CD8-positive, alpha-beta memory T cell (primary cell): ENCODE measurements at regions not wholly inside any gene's neighbourhood (a gene's known extent, or its start where the extent isn't known, plus 50 kb on each side); places are given as distances from the start of the nearest gene placed in this dataset.

ENCODE experiments used
- CTCF ChIA-PET: fragments of 350-600 bp; sonication (Branson Sonifier 250); formaldehyde crosslinking; loops from one replicate; lab custom pipeline; 2021; ENCODE audit warnings: antibody characterized with exemption; lab: Charles Lee
- POLR2A ChIA-PET: fragments of 350-600 bp; sonication (Branson Sonifier 250); formaldehyde crosslinking; loops from one replicate; lab custom pipeline; 2021; ENCODE audit warnings: antibody characterized with exemption; lab: Charles Lee
- DNase-seq, 5 donors: peaks; one replicate each; pipeline versions ENCODE4 v3.0.0 to v3.0.0-alpha.2; 2020 to 2022; ENCODE audit warnings: mixed read lengths in 1 of 5
- H3K27ac ChIP-seq: one replicate; pipeline ENCODE4 v1.7.0; 2013; ENCODE audit warnings: low read depth, mild to moderate bottlenecking, low read length, moderate library complexity
- H3K27me3 ChIP-seq: 2 replicates; pipeline ENCODE4 v1.7.0; 2013; ENCODE audit warnings: low read length, mild to moderate bottlenecking; ENCODE audit not compliant: insufficient read depth, poor library complexity, severe bottlenecking
- H3K36me3 ChIP-seq: 2 replicates; pipeline ENCODE4 v1.7.0; 2013; ENCODE audit warnings: mild to moderate bottlenecking, low read length, moderate library complexity; ENCODE audit not compliant: insufficient read depth
- H3K4me1 ChIP-seq: 2 replicates; pipeline ENCODE4 v1.7.0; 2013; ENCODE audit warnings: mild to moderate bottlenecking, low read length, moderate library complexity; ENCODE audit not compliant: insufficient read depth
- H3K4me3 ChIP-seq: 2 replicates; pipeline ENCODE4 v1.7.0; 2013; ENCODE audit warnings: mild to moderate bottlenecking, low read length
- H3K9me3 ChIP-seq: 2 replicates; pipeline ENCODE4 v1.7.0; 2013; ENCODE audit warnings: mild to moderate bottlenecking, low read length
- H3K27ac Mint-ChIP-seq, 8 donors: one replicate each; pipeline ENCODE4 v1.8.0; 2020 to 2021; ENCODE audit warnings: mixed read lengths in 8 of 8, mild to moderate bottlenecking in 6 of 8, inconsistent platforms in 3 of 8, moderate library complexity in 3 of 8
- H3K27me3 Mint-ChIP-seq, 2 donors: one replicate each; pipeline ENCODE4 v1.8.0; 2020 to 2021; ENCODE audit warnings: mixed read lengths in 2 of 2, mild to moderate bottlenecking in 1 of 2, moderate library complexity in 1 of 2
- H3K36me3 Mint-ChIP-seq, 3 donors: one replicate each; pipeline ENCODE4 v1.8.0; 2020 to 2021; ENCODE audit warnings: mixed read lengths in 3 of 3, inconsistent platforms in 1 of 3, mild to moderate bottlenecking in 1 of 3
- H3K4me1 Mint-ChIP-seq, 3 donors: one replicate each; pipeline ENCODE4 v1.8.0; 2020 to 2021; ENCODE audit warnings: mixed read lengths in 3 of 3, inconsistent platforms in 1 of 3, mild to moderate bottlenecking in 1 of 3
- H3K4me3 Mint-ChIP-seq, 7 donors: one replicate each; pipeline ENCODE4 v1.8.0; 2020 to 2021; ENCODE audit warnings: mixed read lengths in 7 of 7, mild to moderate bottlenecking in 6 of 7, moderate library complexity in 4 of 7, inconsistent platforms in 2 of 7
- H3K9me3 Mint-ChIP-seq, 5 donors: one replicate each; pipeline ENCODE4 v1.8.0; 2020 to 2022; ENCODE audit warnings: mixed read lengths in 5 of 5, mild to moderate bottlenecking in 3 of 5, moderate library complexity in 2 of 5, inconsistent platforms in 1 of 5

GRCh38 chr2:41828052-41828643 lies 219.7 kb upstream of the PKDCC start:
- Histone ChIP-seq H3K27me3 (no peaks in the 10 kb centered on the region), H3K36me3 (no peaks in the 10 kb centered on the region), H3K27ac (no peak overlapping the region), H3K4me1 (no peaks in the 10 kb centered on the region), H3K9me3 (no peaks in the 10 kb centered on the region), H3K4me3 (no peak overlapping the region)
- Mint-ChIP-seq H3K4me1 (no peaks in the 10 kb centered on the region), H3K9me3 (peaks cover 0 to 3% (median 0%) of the 10 kb centered on the region in 5 donors), H3K27me3 (peaks cover 14 to 48% of the 10 kb centered on the region in 2 donors), H3K36me3 (peaks cover 0 to 5% (median 0%) of the 10 kb centered on the region in 3 donors), H3K27ac (no peak overlapping the region), H3K4me3 (no peak overlapping the region)
- POLR2A ChIA-PET = no interaction called here
- DNase-seq = no peak
- CTCF ChIA-PET = interaction anchor here (1.5 kb wide), 1 partner anchor 12 kb away, joined by 3 read pairs; no protein-coding TSS in a partner anchor

- no peaks in the 10 kb centered on the region for H3K36me3 ChIP-seq
- ChIA-PET CTCF (no interaction called here), POLR2A (no interaction called here)
- H3K4me1 ChIP-seq = no peaks in the 10 kb centered on the region
- no peaks in the 10 kb centered on the region for H3K27me3 ChIP-seq
- no peaks in the 10 kb centered on the region for H3K9me3 ChIP-seq
- Mint-ChIP-seq H3K4me3 (no peak overlapping the region), H3K9me3 (peaks cover 0 to under 1% (median 0%) of the 10 kb centered on the region in 5 donors), H3K4me1 (no peaks in the 10 kb centered on the region), H3K27ac (no peak overlapping the region), H3K27me3 (peaks cover 14 to 42% of the 10 kb centered on the region in 2 donors), H3K36me3 (peaks cover 0 to 5% (median 0%) of the 10 kb centered on the region in 3 donors)
- no peak overlapping the region for H3K27ac ChIP-seq
- H3K4me3 ChIP-seq = no peak overlapping the region
- no peak for DNase-seq
These were observed 218.8 kb upstream of the PKDCC start for GRCh38 chr2:41829052-41829451.

GRCh38 chr2:41830600-41830999 lies 217.2 kb upstream of the PKDCC start:
- ChIA-PET CTCF (no interaction called here), POLR2A (no interaction called here)
- H3K27me3 Mint-ChIP-seq = peaks cover 18 to 53% of the 10 kb centered on the region in 2 donors
- H3K9me3 ChIP-seq = no peaks in the 10 kb centered on the region
- H3K27ac ChIP-seq = no peak overlapping the region
- H3K27me3 ChIP-seq = no peaks in the 10 kb centered on the region
- no peak overlapping the region for H3K27ac Mint-ChIP-seq
- no peaks in the 10 kb centered on the region for H3K4me1 ChIP-seq
- H3K4me3 ChIP-seq = no peak overlapping the region
- DNase-seq = no peak
- no peaks in the 10 kb centered on the region for H3K4me1 Mint-ChIP-seq
- no peak overlapping the region for H3K4me3 Mint-ChIP-seq
- H3K36me3 Mint-ChIP-seq = peaks cover 0 to 5% (median 0%) of the 10 kb centered on the region in 3 donors
- H3K36me3 ChIP-seq = no peaks in the 10 kb centered on the region
- H3K9me3 Mint-ChIP-seq = no peaks in the 10 kb centered on the region

GRCh38 chr2:41832218-41832617 lies 215.6 kb upstream of the PKDCC start:
- Histone ChIP-seq H3K4me3 (no peak overlapping the region), H3K27me3 (no peaks in the 10 kb centered on the region), H3K4me1 (no peaks in the 10 kb centered on the region), H3K9me3 (no peaks in the 10 kb centered on the region), H3K27ac (no peak overlapping the region), H3K36me3 (no peaks in the 10 kb centered on the region)
- no peak for DNase-seq
- Mint-ChIP-seq H3K36me3 (peaks cover 0 to 5% (median 0%) of the 10 kb centered on the region in 3 donors), H3K27me3 (peaks cover 18 to 59% of the 10 kb centered on the region in 2 donors), H3K27ac (no peak overlapping the region), H3K9me3 (peaks cover 0 to 2% (median 0%) of the 10 kb centered on the region in 5 donors), H3K4me1 (no peaks in the 10 kb centered on the region), H3K4me3 (no peak overlapping the region)
- ChIA-PET POLR2A (no interaction called here), CTCF (no interaction called here)

- ChIA-PET POLR2A (no interaction called here), CTCF (no interaction called here)
- H3K36me3 Mint-ChIP-seq = peaks cover 0 to 5% (median 0%) of the 10 kb centered on the region in 3 donors
These were observed 212.4 kb upstream of the PKDCC start for GRCh38 chr2:41835401-41835800.

GRCh38 chr2:41836948-41837347 lies 210.9 kb upstream of the PKDCC start:
- no peaks in the 10 kb centered on the region for H3K36me3 ChIP-seq
- peak in 4 of 5 donors; percentile 3 to 52 (median 16) for DNase-seq
- H3K27me3 Mint-ChIP-seq = peaks cover 19 to 59% of the 10 kb centered on the region in 2 donors
- peaks cover 9 to 15% (median 12%) of the 10 kb centered on the region in 3 donors for H3K4me1 Mint-ChIP-seq
- H3K4me1 ChIP-seq = peaks cover 12% of the 10 kb centered on the region
- no peak overlapping the region for H3K27ac ChIP-seq
- no peaks in the 10 kb centered on the region for H3K27me3 ChIP-seq
- peaks cover 0 to 7% (median 0%) of the 10 kb centered on the region in 3 donors for H3K36me3 Mint-ChIP-seq
- no peaks in the 10 kb centered on the region for H3K9me3 ChIP-seq
- peaks cover 0 to 4% (median 2%) of the 10 kb centered on the region in 5 donors for H3K9me3 Mint-ChIP-seq
- H3K4me3 ChIP-seq = no peak overlapping the region
- no peak overlapping the region for H3K4me3 Mint-ChIP-seq
- CTCF ChIA-PET = interaction anchor here (2.2 kb wide), 1 partner anchor 250 kb away, joined by 6 read pairs; no protein-coding TSS in a partner anchor
- POLR2A ChIA-PET = no interaction called here
- H3K27ac Mint-ChIP-seq = no peak overlapping the region

More at GRCh38 chr2:41835401-41835800, 212.4 kb upstream of the PKDCC start:
- Mint-ChIP-seq H3K9me3 (peaks cover 0 to 4% (median 2%) of the 10 kb centered on the region in 5 donors), H3K4me1 (peaks cover under 1 to 2% (median under 1%) of the 10 kb centered on the region in 3 donors), H3K27me3 (peaks cover 20 to 67% of the 10 kb centered on the region in 2 donors), H3K27ac (no peak overlapping the region), H3K4me3 (no peak overlapping the region)
- Histone ChIP-seq H3K9me3 (no peaks in the 10 kb centered on the region), H3K36me3 (no peaks in the 10 kb centered on the region), H3K4me3 (no peak overlapping the region), H3K4me1 (peaks cover 2% of the 10 kb centered on the region), H3K27me3 (no peaks in the 10 kb centered on the region), H3K27ac (no peak overlapping the region)
- no peak for DNase-seq

GRCh38 chr2:41837610-41838009 lies 210.2 kb upstream of the PKDCC start:
- H3K4me1 Mint-ChIP-seq = peaks cover 9 to 15% (median 12%) of the 10 kb centered on the region in 3 donors
- Histone ChIP-seq H3K27me3 (no peaks in the 10 kb centered on the region), H3K36me3 (no peaks in the 10 kb centered on the region), H3K4me3 (no peak overlapping the region), H3K27ac (no peak overlapping the region), H3K4me1 (peaks cover 12% of the 10 kb centered on the region), H3K9me3 (no peaks in the 10 kb centered on the region)
- H3K9me3 Mint-ChIP-seq = peaks cover 0 to 4% (median 2%) of the 10 kb centered on the region in 5 donors
- peaks cover 16 to 52% of the 10 kb centered on the region in 2 donors for H3K27me3 Mint-ChIP-seq
- peaks cover 0 to 7% (median 0%) of the 10 kb centered on the region in 3 donors for H3K36me3 Mint-ChIP-seq
- POLR2A ChIA-PET = no interaction called here
- H3K27ac Mint-ChIP-seq = no peak overlapping the region
- CTCF ChIA-PET = interaction anchor here (2.2 kb wide), 1 partner anchor 249 kb away, joined by 6 read pairs; no protein-coding TSS in a partner anchor
- no peak for DNase-seq
- no peak overlapping the region for H3K4me3 Mint-ChIP-seq
